Vagina (tissue), 2 donors: ENCODE measurements at regions not wholly inside any gene's neighbourhood (a gene's known extent, or its start where the extent isn't known, plus 50 kb on each side); places are given as distances from the start of the nearest gene placed in this dataset.

Experiments used
- DNase-seq, 2 donors: peaks; one replicate each; pipeline ENCODE4 v3.0.0-alpha.2; 2017; ENCODE audit errors: extremely low spot score in 2 of 2
- H3K27ac ChIP-seq: fragments of 200-600 bp; sonication (generic); one replicate; pipeline ENCODE4 v1.5.1; 2019
- H3K27me3 ChIP-seq: fragments of 200-600 bp; sonication (generic); one replicate; pipeline ENCODE4 v1.5.1; 2019
- H3K36me3 ChIP-seq, 2 donors: fragments of 200-600 bp; sonication (generic); one replicate each; pipeline ENCODE4 v1.5.1; 2017 to 2019
- H3K4me1 ChIP-seq: fragments of 200-600 bp; sonication (generic); one replicate; pipeline ENCODE4 v1.5.1; 2019
- H3K4me3 ChIP-seq, 2 donors: fragments of 200-600 bp; sonication (generic); 1 replicate in 1 of 2; 2 replicates in 1 of 2; pipeline ENCODE4 v1.5.1; 2016 to 2019
- H3K9me3 ChIP-seq: fragments of 200-600 bp; sonication (generic); one replicate; pipeline ENCODE4 v1.5.1; 2019
- CTCF ChIP-seq, 3 experiments: fragments of 450-650 bp in 2 of 3; fragments of 200-600 bp in 1 of 3; sonication (generic) in 1 of 3; IDR thresholded peaks; one replicate each; pipeline ENCODE4 v1.5.1; 2017 to 2019; ENCODE audit warnings: antibody characterized with exemption in 3 of 3, mild to moderate bottlenecking in 2 of 3, moderate library complexity in 2 of 3
- POLR2A ChIP-seq, 2 donors: fragments of 450-650 bp; IDR thresholded peaks; one replicate each; pipeline ENCODE4 v1.6.1; 2017; ENCODE audit warnings: antibody characterized with exemption in 2 of 2, mild to moderate bottlenecking in 2 of 2, moderate library complexity in 2 of 2
- POLR2AphosphoS5 ChIP-seq, 2 donors: sonication (generic); formaldehyde crosslinking; IDR thresholded peaks; one replicate each; pipeline ENCODE4 v1.9.0; 2017; ENCODE audit warnings: antibody characterized with exemption in 2 of 2, mild to moderate bottlenecking in 2 of 2, low read depth in 1 of 2; ENCODE audit not compliant: insufficient read depth in 1 of 2
- intact Hi-C: fragments of 100-400 bp; cut with DNase I; formaldehyde crosslinking; loops from one replicate; pipeline ENCODE4 v1.15.1; 2023

GRCh38 chr1:175842550-175842949, 99.2 kb upstream of the TNR start:
- Histone ChIP-seq H3K9me3 (no peaks in the 10 kb centered on the region), H3K27me3 (no peaks in the 10 kb centered on the region), H3K27ac (no peak overlapping the region), H3K4me1 (no peaks in the 10 kb centered on the region), H3K4me3 (no peak overlapping the region), H3K36me3 (no peaks in the 10 kb centered on the region)
- no peak for TF ChIP-seq CTCF (IDR thresholded peaks at IDR 0.05)
- no peak for TF ChIP-seq POLR2AphosphoS5 (IDR thresholded peaks at IDR 0.05; ENCODE audit: insufficient read depth in 1 of 2, low read depth in 1 of 2)
- TF ChIP-seq POLR2A (IDR thresholded peaks at IDR 0.05): no peak
- no peak for DNase-seq
- intact Hi-C loops: no loop called here

GRCh38 chr1:175841738-175842187, 98.4 kb upstream of the TNR start:
- no peaks in the 10 kb centered on the region for H3K4me1 ChIP-seq
- DNase-seq: no peak
- no peak overlapping the region for H3K27ac ChIP-seq
- H3K4me3 ChIP-seq: no peak overlapping the region
- intact Hi-C loops: no loop called here
- H3K9me3 ChIP-seq: no peaks in the 10 kb centered on the region
- TF ChIP-seq POLR2AphosphoS5 (IDR thresholded peaks at IDR 0.05; ENCODE audit: insufficient read depth in 1 of 2, low read depth in 1 of 2): no peak
- TF ChIP-seq POLR2A (IDR thresholded peaks at IDR 0.05): no peak
- no peak for TF ChIP-seq CTCF (IDR thresholded peaks at IDR 0.05)
- no peaks in the 10 kb centered on the region for H3K27me3 ChIP-seq
- H3K36me3 ChIP-seq: no peaks in the 10 kb centered on the region

- Histone ChIP-seq H3K9me3 (no peaks in the 10 kb centered on the region), H3K27me3 (no peaks in the 10 kb centered on the region), H3K27ac (no peak overlapping the region), H3K4me1 (no peaks in the 10 kb centered on the region), H3K36me3 (no peaks in the 10 kb centered on the region), H3K4me3 (no peak overlapping the region)
- no peak for TF ChIP-seq CTCF (IDR thresholded peaks at IDR 0.05)
- no peak for TF ChIP-seq POLR2A (IDR thresholded peaks at IDR 0.05)
- TF ChIP-seq POLR2AphosphoS5 (IDR thresholded peaks at IDR 0.05; ENCODE audit: insufficient read depth in 1 of 2, low read depth in 1 of 2): no peak
- DNase-seq: no peak
- intact Hi-C loops: no loop called here
Measured at GRCh38 chr1:175840787-175841186, 97.4 kb upstream of the TNR start.

GRCh38 chr1:175839779-175840669, 96.6 kb upstream of the TNR start:
- no peaks in the 10 kb centered on the region for H3K9me3 ChIP-seq
- H3K27ac ChIP-seq: no peak overlapping the region
- H3K4me1 ChIP-seq: no peaks in the 10 kb centered on the region
- no peaks in the 10 kb centered on the region for H3K27me3 ChIP-seq
- no peaks in the 10 kb centered on the region for H3K36me3 ChIP-seq
- no peak for DNase-seq
- no peak overlapping the region for H3K4me3 ChIP-seq
- intact Hi-C loops: no loop called here
- TF ChIP-seq POLR2A (IDR thresholded peaks at IDR 0.05) (no peak), CTCF (IDR thresholded peaks at IDR 0.05) (no peak), POLR2AphosphoS5 (IDR thresholded peaks at IDR 0.05; ENCODE audit: insufficient read depth in 1 of 2, low read depth in 1 of 2) (no peak)

- intact Hi-C loops: no loop called here
- Histone ChIP-seq H3K4me1 (no peaks in the 10 kb centered on the region), H3K36me3 (no peaks in the 10 kb centered on the region), H3K4me3 (no peak overlapping the region), H3K9me3 (no peaks in the 10 kb centered on the region), H3K27me3 (no peaks in the 10 kb centered on the region), H3K27ac (no peak overlapping the region)
- TF ChIP-seq POLR2AphosphoS5 (IDR thresholded peaks at IDR 0.05; ENCODE audit: insufficient read depth in 1 of 2, low read depth in 1 of 2): no peak
- DNase-seq: no peak
Measured at GRCh38 chr1:175834597-175834996, 91.2 kb upstream of the TNR start.
